HG03342 (cell line): ENCODE measurements at regions not wholly inside any gene's neighbourhood (a gene's known extent, or its start where the extent isn't known, plus 50 kb on each side); places are given as distances from the start of the nearest gene placed in this dataset.
A peak's percentile ranks its signal among the peaks of the same experiment; 100 is the strongest.

Experiments used
- ATAC-seq: cut with Tn5 transposase; IDR thresholded peaks from one replicate; pipeline ENCODE4 v1.9.1; 2021; ENCODE audit warnings: mild to moderate bottlenecking, moderate library complexity; ENCODE audit not compliant: unreplicated experiment

DNA sequence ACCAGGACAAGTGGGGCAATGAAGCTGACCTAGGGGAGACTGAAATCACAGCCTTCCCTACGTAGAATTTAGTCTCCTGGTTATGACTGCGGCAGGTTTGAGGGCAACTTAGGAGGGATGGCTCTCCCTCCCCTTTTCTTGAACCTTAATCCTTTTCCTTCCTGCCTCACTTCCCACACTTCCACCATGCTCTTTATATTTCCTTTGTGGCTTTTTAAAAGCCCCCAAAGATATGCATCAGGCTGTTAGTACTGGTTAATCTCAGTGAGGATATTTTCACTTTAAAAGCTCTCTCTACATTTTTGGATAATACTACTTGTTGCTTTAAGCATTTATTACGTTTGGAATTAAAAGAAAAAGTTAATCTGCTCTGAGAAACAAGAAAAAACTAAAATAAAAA lies 339.2 kb downstream of the SOX2 start:
- no peak for ATAC-seq

- ATAC-seq = no peak
Observed at GRCh38 chr3:182052332-182052731, 340.6 kb downstream of the SOX2 start.

- ATAC-seq = no peak
Observed at GRCh38 chr3:182052757-182053156, 341.0 kb downstream of the SOX2 start.

DNA sequence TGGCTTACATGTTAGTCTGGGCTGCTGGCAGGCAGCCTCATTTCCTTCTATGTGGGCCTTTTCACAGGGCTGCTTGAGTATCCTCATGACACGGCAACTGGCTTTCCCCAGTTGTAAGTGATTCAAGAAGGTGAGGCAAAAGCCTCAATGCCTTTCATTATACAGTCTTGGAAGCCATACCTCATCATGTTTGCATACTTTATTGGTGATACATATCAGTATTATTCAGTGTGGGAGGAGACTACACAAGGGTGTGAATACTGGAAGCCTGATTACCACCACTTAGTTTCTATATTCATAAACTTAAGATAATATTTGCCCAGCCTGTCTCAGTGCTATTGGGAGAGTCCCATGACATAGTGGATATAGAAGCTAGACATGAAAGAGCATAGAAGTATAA lies 346.8 kb downstream of the SOX2 start:
- ATAC-seq = no peak

GRCh38 chr3:182063742-182064141 lies 352.0 kb downstream of the SOX2 start:
- no peak for ATAC-seq

GRCh38 chr3:182067423-182067822 lies 355.7 kb downstream of the SOX2 start:
- no peak for ATAC-seq

DNA sequence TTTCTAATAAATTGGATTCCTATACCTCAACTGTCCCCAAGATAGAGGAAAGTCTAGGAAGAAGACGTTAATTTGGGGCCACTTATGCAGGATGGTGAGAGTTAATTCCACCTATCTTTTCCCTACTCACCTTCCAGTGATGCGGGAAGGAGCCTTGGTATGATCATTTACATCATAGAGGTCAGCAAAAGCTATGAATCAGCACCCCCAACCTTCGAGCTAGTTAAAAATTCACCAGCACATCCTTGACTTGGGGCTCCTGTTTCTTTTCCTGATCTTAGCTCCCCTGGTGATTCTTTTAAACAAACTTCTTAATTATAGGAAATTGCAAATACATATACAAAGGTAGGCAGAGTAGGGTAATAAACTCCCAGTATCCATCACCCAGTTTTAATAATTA lies 366.6 kb downstream of the SOX2 start:
- ATAC-seq = no peak

DNA sequence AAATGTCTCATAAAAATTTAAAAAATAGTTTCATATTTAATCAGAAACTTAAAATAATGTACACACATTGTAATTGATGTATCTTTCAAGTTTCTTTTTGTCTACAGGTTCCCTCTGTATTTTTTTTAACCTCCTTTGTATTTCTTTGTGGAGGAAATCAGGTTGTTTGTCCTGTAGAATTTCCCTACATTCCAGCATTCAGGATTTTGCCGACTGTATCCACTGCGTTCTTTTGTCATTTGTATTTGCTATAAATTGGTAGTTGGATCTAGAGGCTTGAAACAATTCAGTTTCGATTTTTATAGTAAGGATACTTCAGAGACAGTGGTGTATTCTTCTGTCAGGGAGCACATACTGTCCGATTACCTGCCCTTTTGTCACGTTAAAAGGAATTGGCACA lies 367.2 kb downstream of the SOX2 start:
- ATAC-seq = no peak

DNA sequence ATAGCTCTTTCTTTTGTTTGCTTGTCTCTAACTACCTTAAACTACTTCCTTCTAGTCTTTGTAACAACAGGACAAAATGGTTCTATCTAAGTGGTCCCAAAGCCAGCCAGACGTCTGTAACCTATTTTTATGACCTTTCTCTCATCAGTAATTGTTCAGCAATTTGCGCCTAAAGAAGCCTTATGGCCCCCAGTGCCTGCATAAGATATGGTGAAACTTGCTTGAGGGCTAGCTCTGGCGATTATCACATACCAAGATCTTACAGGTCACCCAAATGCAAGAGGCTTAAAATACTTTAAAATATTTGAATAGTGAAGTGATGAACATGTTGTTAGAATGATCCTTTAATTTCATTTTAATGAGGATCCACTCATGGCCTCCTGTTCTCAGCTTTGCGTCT lies 369.4 kb downstream of the SOX2 start:
- no peak for ATAC-seq

GRCh38 chr3:182083112-182083511 lies 371.4 kb downstream of the SOX2 start:
- no peak for ATAC-seq

DNA sequence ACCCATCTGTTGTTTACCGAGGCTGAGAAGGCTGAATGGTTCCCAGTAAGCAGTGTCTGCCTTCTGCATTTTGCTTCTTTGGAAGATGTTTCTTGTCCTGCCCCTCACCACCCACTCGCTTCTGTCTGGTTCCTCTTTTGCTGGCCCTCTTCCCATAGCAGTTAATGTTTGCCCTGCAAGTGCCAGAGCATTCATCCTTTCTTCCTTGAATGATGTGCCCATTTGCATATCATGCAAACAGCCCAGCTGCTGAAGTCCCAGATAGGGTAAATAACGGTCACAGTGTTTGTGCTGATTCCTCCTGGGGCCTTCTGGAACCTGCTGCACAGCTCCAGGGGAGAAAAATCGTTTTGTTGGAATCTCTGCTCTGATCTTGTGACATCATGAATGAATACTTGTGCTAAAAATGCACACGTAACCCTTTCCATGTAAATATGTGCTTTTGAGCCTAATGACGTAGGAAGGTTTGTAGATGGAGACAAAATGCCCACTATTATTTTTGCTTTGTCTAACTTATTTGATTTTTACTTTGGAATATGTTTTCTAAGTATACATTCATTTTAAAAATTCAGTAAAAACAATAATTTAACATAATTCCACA lies 381.0 kb downstream of the SOX2 start:
- ATAC-seq = peak; percentile 77

DNA sequence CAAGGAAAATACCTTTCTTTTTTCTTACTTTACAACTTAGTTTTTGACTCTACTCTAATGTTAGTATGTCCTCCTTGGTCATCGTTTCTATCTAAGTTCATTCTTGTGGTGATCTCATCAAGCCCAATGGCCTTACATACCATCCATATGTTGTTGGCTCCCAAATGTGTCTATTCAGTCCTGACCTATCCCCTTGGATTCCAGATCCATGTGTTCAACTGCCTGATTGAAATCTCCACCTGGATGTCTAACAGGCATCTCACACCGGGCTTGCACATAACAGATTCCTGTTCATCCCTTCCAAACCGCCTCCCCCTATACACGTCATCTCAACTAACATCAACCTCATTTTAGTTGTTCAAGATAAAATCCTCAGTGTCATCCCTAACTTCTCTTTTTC lies 382.6 kb downstream of the SOX2 start:
- ATAC-seq = no peak

DNA sequence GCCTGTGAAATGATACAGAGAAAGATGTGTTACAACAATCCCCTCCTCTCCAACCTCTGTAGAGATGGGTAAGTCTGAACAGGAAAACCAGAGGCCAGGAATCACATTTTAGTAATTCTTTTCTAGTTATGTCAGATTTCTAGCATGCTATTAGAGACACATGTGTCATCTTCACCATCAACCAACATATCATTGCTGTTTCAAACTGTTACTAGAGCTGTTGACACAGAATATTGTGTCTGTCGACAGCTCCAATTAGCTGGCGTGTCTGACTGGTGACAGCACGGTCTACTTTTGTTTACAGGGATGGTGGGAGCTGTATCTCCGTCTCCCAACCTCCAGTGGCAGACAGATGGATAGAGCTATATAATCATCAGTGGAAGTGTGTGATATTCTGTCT lies 393.2 kb downstream of the SOX2 start:
- ATAC-seq = no peak

DNA sequence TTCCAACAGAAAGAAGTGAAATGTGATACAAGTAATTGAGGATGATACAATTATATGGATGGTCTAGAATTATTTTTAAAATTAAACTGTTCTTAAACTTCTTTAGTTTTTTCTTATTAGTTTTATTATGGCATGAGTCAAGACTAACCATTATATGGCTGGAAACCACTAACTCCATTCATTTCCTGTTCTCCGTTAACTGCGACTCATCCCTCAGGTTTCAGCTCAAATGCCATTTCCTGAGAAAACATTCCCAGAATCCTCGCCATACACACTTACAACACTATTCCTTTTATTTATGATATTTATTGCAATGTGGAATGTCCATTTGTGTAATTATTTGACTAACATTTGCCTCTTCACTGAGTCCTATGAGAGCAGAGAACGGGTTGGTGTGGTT lies 394.1 kb downstream of the SOX2 start:
- ATAC-seq = no peak

GRCh38 chr3:182108371-182108770 lies 396.6 kb downstream of the SOX2 start:
- ATAC-seq = no peak

DNA sequence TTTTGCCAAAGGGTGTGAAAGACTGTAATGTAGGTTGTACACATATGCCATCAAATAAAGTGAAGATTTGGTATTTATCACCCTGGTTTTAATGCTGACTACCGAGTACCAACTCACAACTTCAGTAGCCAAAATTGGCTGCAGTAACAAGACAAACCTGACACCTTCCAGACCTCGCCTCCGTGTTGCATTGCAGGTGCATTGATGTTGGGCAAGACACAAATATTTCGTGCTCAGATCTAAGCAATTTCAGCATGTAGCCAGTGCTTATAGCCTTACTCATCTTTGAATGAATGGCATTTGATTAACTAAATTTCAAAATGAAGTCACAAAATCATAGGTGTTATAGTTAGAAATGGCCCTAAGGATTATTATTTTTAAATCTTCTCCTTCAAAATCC lies 400.2 kb downstream of the SOX2 start:
- no peak for ATAC-seq

DNA sequence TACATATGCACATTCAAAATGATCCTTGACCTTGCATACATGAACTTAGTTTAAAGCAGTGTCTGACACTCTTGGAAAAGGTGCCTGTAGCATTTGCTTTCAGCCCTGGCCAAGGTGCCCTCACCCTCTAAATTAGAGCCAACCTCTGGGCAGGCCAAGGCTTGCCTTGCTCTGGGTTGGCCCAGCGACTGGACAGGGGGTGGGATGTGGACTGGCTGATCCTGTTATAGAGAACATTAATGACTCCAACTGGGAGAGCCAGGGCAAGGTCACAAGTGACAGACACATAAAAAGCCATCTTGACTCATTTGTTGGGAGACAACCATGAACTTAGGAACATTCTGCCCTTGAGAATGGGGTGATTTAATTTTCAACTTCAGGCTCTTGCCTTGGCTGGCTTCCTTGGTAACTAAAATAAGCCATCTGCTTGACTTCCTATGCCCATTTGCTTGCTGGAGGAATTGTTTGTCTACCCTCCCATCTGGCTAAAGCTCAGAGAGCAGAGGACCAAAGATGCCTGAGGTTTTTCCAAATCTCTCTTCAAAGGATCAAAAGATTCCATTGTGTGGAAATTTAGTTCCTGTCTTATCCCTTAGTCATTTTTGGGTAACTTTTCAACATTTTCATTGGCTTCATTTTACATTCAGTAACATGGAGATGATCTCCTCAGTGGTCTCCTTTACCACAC lies 403.7 kb downstream of the SOX2 start:
- no peak for ATAC-seq

DNA sequence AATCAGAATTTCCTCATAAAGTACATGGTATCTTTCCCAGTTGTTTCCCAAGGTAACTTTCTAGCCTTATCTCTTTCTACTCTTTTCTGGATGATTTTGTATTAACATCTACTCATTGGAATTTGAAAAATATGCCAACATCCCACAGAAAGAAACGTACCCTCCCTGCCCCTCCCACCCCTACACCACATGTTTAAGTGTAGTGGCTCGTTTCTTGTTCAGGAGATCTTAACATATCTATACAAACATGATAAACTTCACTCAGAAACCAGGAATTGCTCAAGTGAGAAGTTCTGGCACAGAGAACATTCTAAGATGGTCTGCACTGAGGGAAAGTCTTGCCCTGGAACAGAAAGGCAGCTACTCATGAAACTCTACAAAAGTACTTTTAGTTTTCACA lies 404.7 kb downstream of the SOX2 start:
- ATAC-seq = no peak

DNA sequence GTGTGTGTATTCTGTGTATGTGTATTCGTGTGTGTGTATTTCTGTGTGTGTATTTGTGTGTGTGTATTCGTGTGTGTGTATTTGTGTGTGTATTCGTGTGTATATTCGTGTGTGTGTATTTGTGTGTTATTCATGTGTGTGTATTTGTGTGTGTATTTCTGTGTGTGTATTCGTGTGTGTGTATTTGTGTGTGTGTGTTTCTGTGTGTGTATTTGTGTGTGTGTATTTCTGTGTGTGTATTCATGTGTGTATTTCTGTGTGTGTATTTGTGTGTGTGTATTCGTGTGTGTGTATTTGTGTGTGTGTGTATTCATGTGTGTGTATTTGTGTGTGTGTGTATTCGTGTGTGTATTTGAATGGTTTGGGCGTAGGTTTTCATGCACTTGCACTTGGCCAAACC lies 405.4 kb downstream of the SOX2 start:
- no peak for ATAC-seq

- ATAC-seq = no peak
Observed at GRCh38 chr3:182117583-182117982, 405.9 kb downstream of the SOX2 start.

- ATAC-seq = no peak
Observed at GRCh38 chr3:182118066-182118465, 406.3 kb downstream of the SOX2 start.

DNA sequence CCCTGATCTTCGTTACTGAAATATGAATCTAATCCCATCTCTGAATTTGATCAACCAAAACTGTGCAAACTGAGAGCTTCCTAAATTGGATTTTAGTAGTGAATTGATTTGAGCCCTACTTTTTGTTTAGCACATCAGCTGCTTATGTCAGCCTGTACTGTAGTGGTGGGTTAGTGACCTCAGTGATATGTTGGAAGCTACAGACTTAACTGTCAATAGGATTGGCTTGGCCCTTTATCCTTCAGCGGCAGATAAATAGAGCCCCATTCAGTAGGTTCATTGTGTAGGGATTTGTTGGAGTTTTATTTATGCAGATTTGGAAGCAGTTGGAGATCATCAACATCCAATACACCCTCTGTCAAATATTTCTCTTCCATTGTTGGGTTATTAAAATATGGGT lies 409.7 kb downstream of the SOX2 start:
- ATAC-seq = no peak

DNA sequence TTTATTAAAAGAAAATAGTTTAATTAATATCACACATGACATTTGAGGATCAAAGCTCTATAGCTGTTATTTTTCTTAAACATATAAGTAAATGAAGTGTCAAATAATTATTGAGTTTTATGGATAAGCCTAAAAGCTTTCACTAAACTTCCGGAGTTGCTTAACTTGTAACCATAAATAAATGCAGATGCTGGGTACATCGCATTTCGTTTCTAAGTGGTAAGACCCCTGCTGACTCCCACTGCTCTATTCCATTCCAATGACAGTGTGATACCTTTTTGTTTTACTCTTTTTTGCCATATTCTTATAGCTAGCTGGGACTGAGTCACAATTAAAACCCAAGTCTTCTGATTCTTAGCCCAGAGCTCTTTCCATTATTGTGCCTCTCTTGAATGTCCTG lies 411.1 kb downstream of the SOX2 start:
- no peak for ATAC-seq
